Ascending aorta (tissue), 2 donors: ENCODE measurements at regions not wholly inside any gene's neighbourhood (a gene's known extent, or its start where the extent isn't known, plus 50 kb on each side); places are given as distances from the start of the nearest gene placed in this dataset.

Source experiments
- DNase-seq, 2 donors: peaks; one replicate each; pipeline ENCODE4 v3.0.0-alpha.2; 2019; ENCODE audit warnings: low spot score in 2 of 2
- H3K27ac ChIP-seq, 2 donors: fragments of 200-600 bp; sonication (generic); one replicate each; pipeline ENCODE4 v1.5.1; 2016 to 2017; ENCODE audit warnings: mild to moderate bottlenecking in 1 of 2
- H3K27me3 ChIP-seq: fragments of 200-600 bp; sonication (generic); one replicate; pipeline ENCODE4 v1.5.1; 2017
- H3K36me3 ChIP-seq, 2 donors: fragments of 200-600 bp; sonication (generic); one replicate each; pipeline ENCODE4 v1.5.1; 2016
- H3K4me1 ChIP-seq, 2 donors: fragments of 200-600 bp; sonication (generic); one replicate each; pipeline ENCODE4 v1.5.1; 2016 to 2017; ENCODE audit warnings: mild to moderate bottlenecking in 1 of 2
- H3K4me3 ChIP-seq, 2 donors: fragments of 200-600 bp; sonication (generic); one replicate each; pipeline ENCODE4 v1.5.1; 2016 to 2017; ENCODE audit warnings: mild to moderate bottlenecking in 1 of 2
- H3K9me3 ChIP-seq, 2 donors: fragments of 200-600 bp; sonication (generic); one replicate each; pipeline ENCODE4 v1.5.1; 2016
- intact Hi-C: fragments of 100-400 bp; cut with DNase I; formaldehyde crosslinking; loops from one replicate; pipeline ENCODE4 v1.15.1; 2023
- TF ChIP-seq, protein P1 (sequence below), 3 experiments: fragments of 200-600 bp in 2 of 3; fragments of 450-650 bp in 1 of 3; sonication (generic) in 2 of 3; IDR thresholded peaks; one replicate each; pipeline ENCODE4 v1.5.1; 2016 to 2019; ENCODE audit warnings: antibody characterized with exemption in 3 of 3, mild to moderate bottlenecking in 1 of 3, moderate library complexity in 1 of 3

DNA sequence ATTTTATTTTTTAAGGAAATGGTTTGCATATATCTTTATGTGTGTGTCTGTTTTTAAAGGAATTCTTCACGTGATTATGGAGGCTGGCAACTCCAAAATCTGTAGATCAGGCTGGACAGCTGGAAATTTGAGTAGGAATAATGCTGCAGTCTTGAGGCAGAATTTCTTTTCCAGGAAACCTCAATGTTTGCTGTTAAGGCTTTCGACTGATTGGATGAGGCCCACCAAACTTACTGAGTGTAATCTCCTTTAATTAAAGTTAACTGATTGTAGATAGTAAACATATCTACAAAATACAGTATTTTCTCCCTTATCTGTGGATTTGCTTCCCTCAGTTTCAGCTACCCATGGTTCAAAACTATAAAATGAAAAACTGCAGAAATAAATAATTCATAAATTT lies 883.1 kb downstream of the TTLL7 start:
- intact Hi-C loops, result no loop called here
- H3K27me3 ChIP-seq, result no peaks in the 10 kb centered on the region
- no peak overlapping the region for H3K27ac ChIP-seq
- no peak for DNase-seq
- no peaks in the 10 kb centered on the region for H3K36me3 ChIP-seq
- H3K4me1 ChIP-seq, result no peaks in the 10 kb centered on the region
- TF ChIP-seq, protein P1, sequence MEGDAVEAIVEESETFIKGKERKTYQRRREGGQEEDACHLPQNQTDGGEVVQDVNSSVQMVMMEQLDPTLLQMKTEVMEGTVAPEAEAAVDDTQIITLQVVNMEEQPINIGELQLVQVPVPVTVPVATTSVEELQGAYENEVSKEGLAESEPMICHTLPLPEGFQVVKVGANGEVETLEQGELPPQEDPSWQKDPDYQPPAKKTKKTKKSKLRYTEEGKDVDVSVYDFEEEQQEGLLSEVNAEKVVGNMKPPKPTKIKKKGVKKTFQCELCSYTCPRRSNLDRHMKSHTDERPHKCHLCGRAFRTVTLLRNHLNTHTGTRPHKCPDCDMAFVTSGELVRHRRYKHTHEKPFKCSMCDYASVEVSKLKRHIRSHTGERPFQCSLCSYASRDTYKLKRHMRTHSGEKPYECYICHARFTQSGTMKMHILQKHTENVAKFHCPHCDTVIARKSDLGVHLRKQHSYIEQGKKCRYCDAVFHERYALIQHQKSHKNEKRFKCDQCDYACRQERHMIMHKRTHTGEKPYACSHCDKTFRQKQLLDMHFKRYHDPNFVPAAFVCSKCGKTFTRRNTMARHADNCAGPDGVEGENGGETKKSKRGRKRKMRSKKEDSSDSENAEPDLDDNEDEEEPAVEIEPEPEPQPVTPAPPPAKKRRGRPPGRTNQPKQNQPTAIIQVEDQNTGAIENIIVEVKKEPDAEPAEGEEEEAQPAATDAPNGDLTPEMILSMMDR (IDR thresholded peaks at IDR 0.05), result no peak
- H3K4me3 ChIP-seq, result no peak overlapping the region
- H3K9me3 ChIP-seq, result no peaks in the 10 kb centered on the region

- Histone ChIP-seq H3K36me3 (no peaks in the 10 kb centered on the region), H3K27ac (no peak overlapping the region), H3K4me1 (no peaks in the 10 kb centered on the region), H3K27me3 (no peaks in the 10 kb centered on the region), H3K9me3 (no peaks in the 10 kb centered on the region), H3K4me3 (no peak overlapping the region)
- intact Hi-C loops, result no loop called here
- DNase-seq, result no peak
- TF ChIP-seq, protein P1 (IDR thresholded peaks at IDR 0.05), result no peak
Measured at GRCh38 chr1:83114136-83114834, 884.6 kb downstream of the TTLL7 start.

- TF ChIP-seq, protein P1 (IDR thresholded peaks at IDR 0.05), result no peak
- no peak for DNase-seq
- Histone ChIP-seq H3K36me3 (no peaks in the 10 kb centered on the region), H3K4me1 (no peaks in the 10 kb centered on the region), H3K27me3 (no peaks in the 10 kb centered on the region), H3K9me3 (no peaks in the 10 kb centered on the region), H3K27ac (no peak overlapping the region), H3K4me3 (no peak overlapping the region)
- intact Hi-C loops, result no loop called here
Measured at GRCh38 chr1:83113652-83114051, 885.3 kb downstream of the TTLL7 start.

DNA sequence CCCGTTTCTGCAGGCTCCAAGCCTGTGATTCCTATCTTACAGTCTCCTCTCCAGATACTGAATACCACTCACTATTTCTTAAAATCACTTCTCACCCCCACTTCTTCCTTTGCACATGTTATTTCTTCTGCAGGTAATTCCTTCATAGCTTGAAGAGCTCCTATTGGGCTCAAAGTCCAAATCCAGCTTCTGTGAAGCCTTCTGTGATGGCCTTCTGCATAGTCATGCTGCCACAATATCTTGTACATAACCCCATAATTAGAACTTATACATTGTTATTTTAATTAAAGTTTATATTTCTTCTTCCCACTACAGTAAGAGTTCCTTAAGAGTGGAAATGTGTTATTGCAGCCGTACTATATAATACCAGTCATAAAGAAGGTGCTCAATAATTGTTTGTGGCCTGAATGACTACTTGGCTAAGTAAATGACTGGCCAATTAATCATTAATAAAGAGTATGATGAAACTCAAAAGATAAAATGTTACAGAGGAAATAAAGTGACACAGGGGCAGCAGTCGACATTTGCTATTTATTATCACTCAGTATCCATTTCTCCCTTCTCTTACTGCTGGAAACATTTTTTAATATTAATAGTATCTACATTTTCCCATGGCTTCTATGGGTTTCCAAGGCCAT lies 886.6 kb downstream of the TTLL7 start:
- intact Hi-C loops, result no loop called here
- no peaks in the 10 kb centered on the region for H3K36me3 ChIP-seq
- no peaks in the 10 kb centered on the region for H3K27me3 ChIP-seq
- no peak overlapping the region for H3K4me3 ChIP-seq
- no peak overlapping the region for H3K27ac ChIP-seq
- no peaks in the 10 kb centered on the region for H3K9me3 ChIP-seq
- H3K4me1 ChIP-seq, result no peaks in the 10 kb centered on the region
- no peak for DNase-seq
- TF ChIP-seq, protein P1 (IDR thresholded peaks at IDR 0.05), result no peak

DNA sequence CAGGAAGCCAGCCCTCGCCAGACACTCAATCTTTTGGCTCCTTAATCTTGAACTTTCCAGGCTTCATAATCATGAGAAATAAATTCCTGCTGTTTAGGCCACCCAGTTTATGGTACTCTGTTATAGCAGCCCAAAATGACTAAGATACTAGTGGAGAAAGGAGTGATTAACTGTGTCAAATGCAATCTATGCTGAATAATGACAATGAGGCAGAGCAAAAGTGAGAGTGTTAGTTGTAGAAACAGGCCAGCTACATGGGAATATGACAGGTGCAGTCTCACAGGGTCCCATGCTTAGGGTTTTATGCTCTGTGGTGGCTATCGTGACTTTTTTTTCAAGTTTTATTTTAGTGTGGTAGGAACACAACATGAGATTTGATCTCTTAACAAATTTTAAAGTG lies 888.8 kb downstream of the TTLL7 start:
- Histone ChIP-seq H3K36me3 (no peaks in the 10 kb centered on the region), H3K27me3 (no peaks in the 10 kb centered on the region), H3K9me3 (no peaks in the 10 kb centered on the region), H3K4me1 (no peaks in the 10 kb centered on the region), H3K4me3 (no peak overlapping the region), H3K27ac (no peak overlapping the region)
- TF ChIP-seq, protein P1 (IDR thresholded peaks at IDR 0.05), result no peak
- intact Hi-C loops, result no loop called here
- no peak for DNase-seq
